Sigmoid colon (tissue), 6 donors: ENCODE measurements at regions not wholly inside any gene's neighbourhood (a gene's known extent, or its start where the extent isn't known, plus 50 kb on each side); places are given as distances from the start of the nearest gene placed in this dataset.

ENCODE experiments used
- DNase-seq: peaks from one replicate; pipeline ENCODE4 v3.0.0-alpha.2; 2019
- H3K27ac ChIP-seq, 4 donors: fragments of 200-600 bp; sonication (generic); one replicate each; pipeline ENCODE4 v1.5.1; 2016 to 2019; ENCODE audit warnings: mild to moderate bottlenecking in 1 of 4
- H3K27me3 ChIP-seq, 3 donors: fragments of 200-600 bp; sonication (generic); one replicate each; pipeline ENCODE4 v1.5.1; 2019; ENCODE audit warnings: mild to moderate bottlenecking in 1 of 3
- H3K36me3 ChIP-seq, 4 donors: fragments of 200-600 bp; sonication (generic); one replicate each; pipeline ENCODE4 v1.5.1; 2016 to 2019
- H3K4me1 ChIP-seq, 4 donors: fragments of 200-600 bp; sonication (generic); one replicate each; pipeline ENCODE4 v1.5.1; 2017 to 2019
- H3K4me3 ChIP-seq, 4 donors: fragments of 200-600 bp; sonication (generic); one replicate each; pipeline ENCODE4 v1.5.1; 2017 to 2019; ENCODE audit warnings: mild to moderate bottlenecking in 2 of 4, moderate library complexity in 1 of 4
- H3K9me3 ChIP-seq, 4 donors: fragments of 200-600 bp in 3 of 4; sonication (generic) in 3 of 4; one replicate each; pipeline versions ENCODE4 v1.5.1 to v1.6.1; 2013 to 2019
- EP300 ChIP-seq, 4 donors: sonication (generic); formaldehyde crosslinking; IDR thresholded peaks; one replicate each; pipeline ENCODE4 v1.6.1; 2017; ENCODE audit warnings: antibody characterized with exemption in 4 of 4
- POLR2A ChIP-seq, 2 donors: fragments of 450-650 bp; IDR thresholded peaks; one replicate each; pipeline ENCODE4 v1.6.1; 2016; ENCODE audit warnings: antibody characterized with exemption in 2 of 2, mild to moderate bottlenecking in 2 of 2, moderate library complexity in 2 of 2
- POLR2AphosphoS5 ChIP-seq, 4 donors: sonication (generic); formaldehyde crosslinking; IDR thresholded peaks; one replicate each; pipeline ENCODE4 v1.6.1; 2017; ENCODE audit warnings: antibody characterized with exemption in 4 of 4
- WGBS, 2 donors: extraction: QIAGEN DNeasy Blood & Tissue Kit; methylation state at CpG; one replicate each; pipeline ENCODE4 v1.1.7; 2013; 5-methylcytosine and 5-hydroxymethylcytosine counted together
- intact Hi-C: fragments of 100-400 bp; cut with DNase I; formaldehyde crosslinking; loops from one replicate; pipeline ENCODE4 v1.15.1; 2023
- TF ChIP-seq, protein P1 (sequence below), 4 experiments: fragments of 450-650 bp in 3 of 4; fragments of 200-600 bp in 1 of 4; IDR thresholded peaks; one replicate each; pipeline ENCODE4 v1.5.1; 2016 to 2019; ENCODE audit warnings: antibody characterized with exemption in 4 of 4, mild to moderate bottlenecking in 3 of 4, moderate library complexity in 2 of 4
- donor health status: healthy with polysubstance abuse.
- donor health status: healthy.

DNA sequence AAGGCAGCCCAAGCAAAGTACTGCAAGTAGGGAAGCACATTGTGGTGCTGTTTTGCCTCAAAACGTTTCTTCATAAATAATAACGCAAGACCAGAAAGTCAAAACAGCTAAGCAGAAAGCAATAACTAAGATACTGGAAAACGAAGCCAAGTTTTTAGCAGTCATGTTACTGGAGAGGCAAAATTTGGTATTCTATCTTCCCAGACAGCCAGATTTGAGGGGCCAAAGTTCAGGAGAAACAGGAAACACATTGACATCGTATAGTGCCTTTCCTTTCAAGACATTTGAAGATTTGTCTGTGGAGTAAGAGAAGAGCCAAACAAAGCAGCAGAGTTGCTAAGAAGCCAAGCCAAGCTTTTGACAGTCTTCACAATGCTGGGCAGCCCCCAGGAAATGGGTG lies 843.6 kb upstream of the NECTIN3 start:
- no peaks in the 10 kb centered on the region for H3K36me3 ChIP-seq
- H3K27ac ChIP-seq: no peak overlapping the region
- no peak for TF ChIP-seq EP300 (IDR thresholded peaks at IDR 0.05)
- TF ChIP-seq, protein P1, sequence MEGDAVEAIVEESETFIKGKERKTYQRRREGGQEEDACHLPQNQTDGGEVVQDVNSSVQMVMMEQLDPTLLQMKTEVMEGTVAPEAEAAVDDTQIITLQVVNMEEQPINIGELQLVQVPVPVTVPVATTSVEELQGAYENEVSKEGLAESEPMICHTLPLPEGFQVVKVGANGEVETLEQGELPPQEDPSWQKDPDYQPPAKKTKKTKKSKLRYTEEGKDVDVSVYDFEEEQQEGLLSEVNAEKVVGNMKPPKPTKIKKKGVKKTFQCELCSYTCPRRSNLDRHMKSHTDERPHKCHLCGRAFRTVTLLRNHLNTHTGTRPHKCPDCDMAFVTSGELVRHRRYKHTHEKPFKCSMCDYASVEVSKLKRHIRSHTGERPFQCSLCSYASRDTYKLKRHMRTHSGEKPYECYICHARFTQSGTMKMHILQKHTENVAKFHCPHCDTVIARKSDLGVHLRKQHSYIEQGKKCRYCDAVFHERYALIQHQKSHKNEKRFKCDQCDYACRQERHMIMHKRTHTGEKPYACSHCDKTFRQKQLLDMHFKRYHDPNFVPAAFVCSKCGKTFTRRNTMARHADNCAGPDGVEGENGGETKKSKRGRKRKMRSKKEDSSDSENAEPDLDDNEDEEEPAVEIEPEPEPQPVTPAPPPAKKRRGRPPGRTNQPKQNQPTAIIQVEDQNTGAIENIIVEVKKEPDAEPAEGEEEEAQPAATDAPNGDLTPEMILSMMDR (IDR thresholded peaks at IDR 0.05): no peak
- TF ChIP-seq POLR2A (IDR thresholded peaks at IDR 0.05): no peak
- TF ChIP-seq POLR2AphosphoS5 (IDR thresholded peaks at IDR 0.05): no peak
- intact Hi-C loops: no loop called here
- H3K4me3 ChIP-seq: no peak overlapping the region
- WGBS, 2 donors: 53 to 56% methylated on average over 4 of the region's 4 CpGs
- no peaks in the 10 kb centered on the region for H3K27me3 ChIP-seq
- H3K4me1 ChIP-seq: no peaks in the 10 kb centered on the region
- no peaks in the 10 kb centered on the region for H3K9me3 ChIP-seq
- DNase-seq: no peak

DNA sequence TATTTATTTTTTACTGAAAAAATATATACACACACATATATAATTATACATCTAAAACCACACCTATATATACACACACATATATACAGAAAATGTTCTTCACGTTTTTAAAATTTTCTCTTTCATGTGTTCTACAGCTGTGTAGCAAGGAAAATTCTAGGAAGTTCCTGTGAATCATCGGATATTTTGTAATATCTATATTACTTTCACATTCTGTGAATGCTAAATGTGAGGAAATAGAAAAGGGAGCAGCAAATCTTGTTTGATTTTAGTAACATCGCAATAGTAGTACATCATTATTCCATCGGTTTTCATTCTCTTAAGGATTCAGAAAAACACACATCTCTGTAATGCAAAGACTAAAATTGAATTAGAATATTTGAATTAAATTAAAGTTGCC lies 836.8 kb upstream of the NECTIN3 start:
- intact Hi-C loops: no loop called here
- Histone ChIP-seq H3K27me3 (no peaks in the 10 kb centered on the region), H3K4me1 (no peaks in the 10 kb centered on the region), H3K36me3 (no peaks in the 10 kb centered on the region), H3K4me3 (no peak overlapping the region), H3K27ac (no peak overlapping the region), H3K9me3 (no peaks in the 10 kb centered on the region)
- 89 to 90% methylated on average over 4 of the region's 4 CpGs for WGBS, 2 donors
- DNase-seq: no peak
- TF ChIP-seq POLR2A (IDR thresholded peaks at IDR 0.05): no peak
- TF ChIP-seq, protein P1 (IDR thresholded peaks at IDR 0.05): no peak
- TF ChIP-seq EP300 (IDR thresholded peaks at IDR 0.05): no peak
- TF ChIP-seq POLR2AphosphoS5 (IDR thresholded peaks at IDR 0.05): no peak

DNA sequence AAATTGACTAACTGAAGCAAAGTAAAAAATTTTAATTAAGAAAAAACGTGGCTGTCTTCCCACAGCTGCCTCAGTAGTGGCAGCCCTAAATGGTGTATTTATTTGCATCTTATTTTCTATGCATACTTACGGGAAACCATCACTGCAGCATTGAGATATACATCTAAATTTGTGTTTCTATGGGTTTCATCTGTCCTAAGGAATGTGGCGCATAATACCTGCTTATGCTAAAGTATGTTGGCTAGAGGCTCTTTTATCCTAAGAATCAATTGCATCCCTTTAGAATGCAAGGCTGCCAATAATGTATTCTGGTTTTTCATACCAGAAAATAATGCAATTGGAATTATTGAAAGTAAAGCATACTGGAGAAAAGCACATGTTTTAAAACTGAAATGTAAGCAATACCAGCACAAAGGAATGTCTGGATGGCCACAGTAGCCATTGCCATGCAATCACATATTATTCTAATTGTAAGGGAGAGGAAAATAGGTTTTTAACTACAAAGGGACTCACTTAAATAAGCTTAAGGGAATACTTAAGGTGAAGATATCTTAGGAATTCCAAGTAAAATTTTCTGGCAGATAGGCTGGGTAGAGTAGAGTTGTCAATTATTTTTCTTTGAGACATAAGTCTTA lies 834.5 kb upstream of the NECTIN3 start:
- H3K27me3 ChIP-seq: no peaks in the 10 kb centered on the region
- H3K27ac ChIP-seq: no peak overlapping the region
- no peaks in the 10 kb centered on the region for H3K9me3 ChIP-seq
- no peak for DNase-seq
- no peak overlapping the region for H3K4me3 ChIP-seq
- no peaks in the 10 kb centered on the region for H3K36me3 ChIP-seq
- WGBS, 2 donors: 63 to 78% methylated on average over 3 of the region's 3 CpGs
- no peaks in the 10 kb centered on the region for H3K4me1 ChIP-seq
- no peak for TF ChIP-seq EP300 (IDR thresholded peaks at IDR 0.05)
- TF ChIP-seq, protein P1 (IDR thresholded peaks at IDR 0.05): no peak
- TF ChIP-seq POLR2AphosphoS5 (IDR thresholded peaks at IDR 0.05): no peak
- no peak for TF ChIP-seq POLR2A (IDR thresholded peaks at IDR 0.05)
- intact Hi-C loops: no loop called here

DNA sequence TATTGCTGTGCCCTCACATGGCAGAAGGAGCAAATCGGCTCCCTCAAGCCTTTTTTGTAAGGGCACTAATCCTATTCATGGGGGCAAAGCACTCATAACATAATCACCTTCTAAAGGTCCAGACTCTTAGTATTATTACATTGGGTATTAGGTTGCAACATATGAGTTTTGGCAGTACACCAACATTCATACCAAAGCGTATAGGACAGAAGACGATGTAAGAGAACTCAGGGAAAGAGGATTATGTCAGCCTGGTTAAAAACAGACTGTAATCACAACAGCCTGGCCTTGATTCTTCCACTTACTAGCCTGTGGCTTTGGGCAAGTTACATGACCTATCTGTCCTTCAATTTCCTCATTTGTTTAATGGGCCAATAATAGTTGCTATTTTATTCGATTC lies 828.5 kb upstream of the NECTIN3 start:
- Histone ChIP-seq H3K27me3 (no peaks in the 10 kb centered on the region), H3K9me3 (no peaks in the 10 kb centered on the region), H3K27ac (no peak overlapping the region), H3K36me3 (no peaks in the 10 kb centered on the region), H3K4me3 (no peak overlapping the region), H3K4me1 (no peaks in the 10 kb centered on the region)
- WGBS, 2 donors: 83 to 91% methylated on average over 4 of the region's 4 CpGs
- DNase-seq: no peak
- no peak for TF ChIP-seq POLR2AphosphoS5 (IDR thresholded peaks at IDR 0.05)
- TF ChIP-seq, protein P1 (IDR thresholded peaks at IDR 0.05): no peak
- TF ChIP-seq EP300 (IDR thresholded peaks at IDR 0.05): no peak
- TF ChIP-seq POLR2A (IDR thresholded peaks at IDR 0.05): no peak
- intact Hi-C loops: no loop called here

DNA sequence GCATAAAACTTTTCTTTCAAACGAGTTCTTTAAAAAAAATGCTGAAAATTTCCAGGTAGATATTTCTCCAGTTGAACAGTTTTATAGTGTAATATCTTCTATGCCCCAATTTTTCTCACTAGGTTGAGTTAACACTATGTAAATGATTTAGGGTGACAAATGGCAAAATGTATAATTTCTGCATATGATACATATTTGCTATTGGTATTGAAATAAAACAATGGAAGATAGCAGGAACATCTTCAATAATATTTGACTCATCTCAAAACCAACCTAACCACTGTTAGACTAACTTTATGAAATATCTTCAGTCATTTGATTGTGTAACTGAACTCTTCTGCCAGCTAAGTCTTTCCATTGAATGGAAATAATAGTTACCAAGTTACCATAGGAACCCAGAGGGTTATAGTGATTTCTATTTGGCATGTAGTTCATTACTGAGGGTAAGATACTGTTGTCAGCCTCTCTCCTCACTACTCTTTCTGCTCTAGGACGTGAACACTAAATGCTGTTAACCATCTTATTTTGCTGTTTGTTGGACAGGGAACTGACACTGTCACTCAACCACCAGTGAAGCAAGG lies 824.7 kb upstream of the NECTIN3 start:
- Histone ChIP-seq H3K27me3 (no peaks in the 10 kb centered on the region), H3K4me1 (no peaks in the 10 kb centered on the region), H3K4me3 (no peak overlapping the region), H3K36me3 (no peaks in the 10 kb centered on the region), H3K9me3 (no peaks in the 10 kb centered on the region), H3K27ac (no peak overlapping the region)
- no peak for TF ChIP-seq POLR2A (IDR thresholded peaks at IDR 0.05)
- TF ChIP-seq POLR2AphosphoS5 (IDR thresholded peaks at IDR 0.05): no peak
- no peak for TF ChIP-seq EP300 (IDR thresholded peaks at IDR 0.05)
- TF ChIP-seq, protein P1 (IDR thresholded peaks at IDR 0.05): no peak
- intact Hi-C loops: no loop called here
- no peak for DNase-seq
- WGBS, 2 donors: 39 to 42% methylated on average over 2 of the region's 2 CpGs
